ENCODE measurements at regions not wholly inside any gene's neighbourhood (a gene's known extent, or its start where the extent isn't known, plus 50 kb on each side); places are given as distances from the start of the nearest gene placed in this dataset.

DNA sequence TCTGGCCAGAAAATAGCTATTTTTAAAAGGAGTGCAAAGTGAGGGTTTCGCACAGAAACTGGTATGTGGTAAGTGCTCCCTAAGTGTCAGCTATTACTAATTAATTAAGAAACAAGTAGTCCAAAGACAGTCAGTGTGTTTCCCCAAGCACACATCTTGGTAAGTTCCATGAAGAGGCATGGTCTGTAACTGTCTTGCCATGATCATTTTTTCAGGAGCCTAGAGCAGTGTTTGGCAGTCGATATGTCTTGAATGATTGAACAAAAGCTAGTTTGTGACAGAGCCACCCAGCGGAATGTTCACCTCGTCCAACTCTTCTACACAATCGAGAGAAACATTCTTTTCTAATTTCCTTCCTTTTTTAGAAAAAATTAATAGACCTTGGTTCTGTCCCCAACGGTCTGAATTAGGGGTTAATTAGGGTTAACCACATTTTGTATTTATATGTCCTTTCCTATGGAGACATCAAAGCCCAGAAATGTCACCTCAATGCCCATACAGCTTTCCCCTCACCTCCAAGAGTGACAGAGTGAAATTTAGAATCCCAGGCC is 57.6 kb upstream of the FTH1 start:
- TF ChIP-seq, protein P1, sequence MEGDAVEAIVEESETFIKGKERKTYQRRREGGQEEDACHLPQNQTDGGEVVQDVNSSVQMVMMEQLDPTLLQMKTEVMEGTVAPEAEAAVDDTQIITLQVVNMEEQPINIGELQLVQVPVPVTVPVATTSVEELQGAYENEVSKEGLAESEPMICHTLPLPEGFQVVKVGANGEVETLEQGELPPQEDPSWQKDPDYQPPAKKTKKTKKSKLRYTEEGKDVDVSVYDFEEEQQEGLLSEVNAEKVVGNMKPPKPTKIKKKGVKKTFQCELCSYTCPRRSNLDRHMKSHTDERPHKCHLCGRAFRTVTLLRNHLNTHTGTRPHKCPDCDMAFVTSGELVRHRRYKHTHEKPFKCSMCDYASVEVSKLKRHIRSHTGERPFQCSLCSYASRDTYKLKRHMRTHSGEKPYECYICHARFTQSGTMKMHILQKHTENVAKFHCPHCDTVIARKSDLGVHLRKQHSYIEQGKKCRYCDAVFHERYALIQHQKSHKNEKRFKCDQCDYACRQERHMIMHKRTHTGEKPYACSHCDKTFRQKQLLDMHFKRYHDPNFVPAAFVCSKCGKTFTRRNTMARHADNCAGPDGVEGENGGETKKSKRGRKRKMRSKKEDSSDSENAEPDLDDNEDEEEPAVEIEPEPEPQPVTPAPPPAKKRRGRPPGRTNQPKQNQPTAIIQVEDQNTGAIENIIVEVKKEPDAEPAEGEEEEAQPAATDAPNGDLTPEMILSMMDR (conservative IDR thresholded peaks at IDR 0.05; ENCODE audit: low read depth, low read length): no peak
- no peak for TF ChIP-seq EZH2 (IDR thresholded peaks at IDR 0.05; ENCODE audit: borderline replicate concordance, low read depth, low read length, poor library complexity, severe bottlenecking)

Data from A673 (cell line).